HG03565 (cell line): ENCODE measurements at regions not wholly inside any gene's neighbourhood (a gene's known extent, or its start where the extent isn't known, plus 50 kb on each side); places are given as distances from the start of the nearest gene placed in this dataset.

Experiments
- ATAC-seq: cut with Tn5 transposase; IDR thresholded peaks from one replicate; pipeline ENCODE4 v1.9.1; 2021; ENCODE audit warnings: mild to moderate bottlenecking, moderate library complexity; ENCODE audit not compliant: unreplicated experiment

- ATAC-seq, result no peak
Measured at GRCh38 chr1:184302346-184302745, 84.5 kb upstream of the C1orf21 start.

- ATAC-seq, result no peak
Measured at GRCh38 chr1:184310157-184310819, 76.5 kb upstream of the C1orf21 start.

GRCh38 chr1:184311580-184311979 lies 75.2 kb upstream of the C1orf21 start:
- no peak for ATAC-seq

- ATAC-seq, result no peak
Measured at GRCh38 chr1:184315254-184315653, 71.6 kb upstream of the C1orf21 start.

GRCh38 chr1:184319879-184320278 lies 67.0 kb upstream of the C1orf21 start:
- ATAC-seq, result no peak

- ATAC-seq, result no peak
Measured at GRCh38 chr1:184322253-184322652, 64.6 kb upstream of the C1orf21 start.

GRCh38 chr1:184324972-184325371 lies 61.9 kb upstream of the C1orf21 start:
- no peak for ATAC-seq

- ATAC-seq, result no peak
Measured at GRCh38 chr1:184326278-184326677, 60.6 kb upstream of the C1orf21 start.

GRCh38 chr1:184329245-184329953 lies 57.4 kb upstream of the C1orf21 start:
- no peak for ATAC-seq

GRCh38 chr1:184329962-184330868 lies 56.6 kb upstream of the C1orf21 start:
- ATAC-seq, result no peak

GRCh38 chr1:184330875-184331274 lies 56.0 kb upstream of the C1orf21 start:
- ATAC-seq, result no peak
